HepG2 (cell line): ENCODE measurements at regions not wholly inside any gene's neighbourhood (a gene's known extent, or its start where the extent isn't known, plus 50 kb on each side); places are given as distances from the start of the nearest gene placed in this dataset.

Source experiments
- ATAC-seq: fragments of 200-7000 bp; cut with Tn5 transposase; 3 replicates; pipeline ENCODE4 v1.9.1; 2020; ENCODE audit warnings: mild to moderate bottlenecking, moderate library complexity
- BruUV-seq: library from RNA; stranded (reverse); fragments of 400-500 nt; replicated peaks from 2 replicates; lab custom pipeline; 2021; lab: Mats Ljungman, UMichigan
- CTCF ChIA-PET: fragments of 300-600 bp; formaldehyde crosslinking; extraction: SDS; loops from one replicate; lab custom pipeline; 2021; ENCODE audit warnings: low total read pairs, inconsistent platforms, low intra/inter-chr PET ratio; lab: Yijun Ruan, JAX
- POLR2A ChIA-PET: fragments of 350-600 bp; sonication (Branson Sonifier 250); formaldehyde crosslinking; loops from one replicate; lab custom pipeline; 2020; ENCODE audit warnings: antibody characterized with exemption, inconsistent platforms; lab: Yijun Ruan, JAX
- DNase-seq: peaks from one replicate; pipeline ENCODE4 v3.0.0-alpha.2; 2015; ENCODE audit warnings: low spot score
- FAIRE-seq: peaks from 3 replicates; lab custom pipeline; 2011; peaks lifted over from hg19 to GRCh38; lab: Jason Lieb, UNC
- H2AFZ ChIP-seq: one replicate; pipeline ENCODE4 v1.6.1; 2011; ENCODE audit warnings: low read length, inconsistent platforms
- H3K27ac ChIP-seq: fragments of 300-600 bp; 3 replicates; pipeline ENCODE4 v1.8.0; 2011; ENCODE audit warnings: mixed run types, mild to moderate bottlenecking, mixed read lengths, low read length, inconsistent platforms; ENCODE audit not compliant: insufficient read depth; ENCODE audit errors: extremely low read length
- H3K27me3 ChIP-seq, 2 experiments: fragments of 200-600 bp in 1 of 2; 2 replicates in 1 of 2; 3 replicates in 1 of 2; pipeline versions ENCODE4 v1.6.0 to v1.8.0; 2011; ENCODE audit warnings: low read length in 2 of 2, mild to moderate bottlenecking in 2 of 2, moderate library complexity in 2 of 2, inconsistent platforms in 1 of 2; ENCODE audit not compliant: insufficient read depth in 2 of 2, control insufficient read depth in 1 of 2
- H3K36me3 ChIP-seq, 2 experiments: fragments of 200-600 bp in 1 of 2; replicated peaks in 1 of 2; 2 replicates in 1 of 2; 3 replicates in 1 of 2; pipeline versions ENCODE4 v1.5.1 to v1.8.0; 2011; ENCODE audit warnings: low read length in 2 of 2, inconsistent platforms in 1 of 2; ENCODE audit not compliant: insufficient read depth in 2 of 2, control insufficient read depth in 1 of 2
- H3K4me1 ChIP-seq: 2 replicates; pipeline ENCODE4 v1.5.1; 2012; ENCODE audit warnings: low read length, inconsistent platforms; ENCODE audit not compliant: insufficient read depth
- H3K4me2 ChIP-seq: 2 replicates; pipeline ENCODE4 v1.6.0; 2011; ENCODE audit warnings: low read depth, low read length, inconsistent platforms
- H3K4me3 ChIP-seq, 3 experiments: fragments of 200-600 bp in 1 of 3; sonication (generic), shearing (Covaris generic) in 1 of 3; replicated peaks in 1 of 3; 2 replicates each; pipeline ENCODE4 v1.5.1; 2011 to 2016; ENCODE audit warnings: low read length in 3 of 3, inconsistent platforms in 2 of 3, low read depth in 2 of 3, mild to moderate bottlenecking in 2 of 3, control low read depth in 1 of 3, mixed read lengths in 1 of 3; ENCODE audit not compliant: insufficient read depth in 1 of 3
- H3K79me2 ChIP-seq: one replicate; pipeline ENCODE4 v1.6.1; 2011; ENCODE audit warnings: low read length, inconsistent platforms; ENCODE audit not compliant: insufficient read depth
- H3K9ac ChIP-seq: 2 replicates; pipeline ENCODE4 v1.6.0; 2011; ENCODE audit warnings: mild to moderate bottlenecking, low read depth, low read length, inconsistent platforms; ENCODE audit not compliant: insufficient read depth
- H3K9me3 ChIP-seq: 2 replicates; pipeline ENCODE4 v1.5.1; 2012; ENCODE audit warnings: mild to moderate bottlenecking, low read length
- H4K20me1 ChIP-seq: 2 replicates; pipeline ENCODE4 v1.6.0; 2011; ENCODE audit warnings: inconsistent platforms, mild to moderate bottlenecking, low read length, moderate library complexity; ENCODE audit not compliant: insufficient read depth
- DMAP1 ChIP-seq: IDR thresholded peaks from 2 replicates; pipeline ENCODE4 v1.6.1; 2016
- ISX ChIP-seq: sonication (generic); formaldehyde crosslinking; conservative IDR thresholded peaks from 2 replicates; pipeline ENCODE4 v1.5.0; 2020; ENCODE audit warnings: missing genetic modification reagents
- KAT2B ChIP-seq: fragments of 150-350 bp; IDR thresholded peaks from 2 replicates; pipeline ENCODE4 v1.6.1; 2014; ENCODE audit warnings: low read depth, low read length, borderline replicate concordance
- SETDB1 ChIP-seq: sonication (generic); formaldehyde crosslinking; IDR thresholded peaks from 2 replicates; pipeline ENCODE4 v1.5.1; 2020; ENCODE audit warnings: missing genetic modification reagents, mild to moderate bottlenecking, borderline replicate concordance
- SMAD3 ChIP-seq: sonication (generic); formaldehyde crosslinking; IDR thresholded peaks from 2 replicates; pipeline ENCODE4 v1.4.0; 2020; ENCODE audit warnings: missing genetic modification reagents
- ZNF180 ChIP-seq: sonication (generic); formaldehyde crosslinking; IDR thresholded peaks from 2 replicates; pipeline ENCODE4 v1.4.0; 2020; ENCODE audit warnings: low read depth, missing genetic modification reagents, borderline replicate concordance
- ZNF205 ChIP-seq: IDR thresholded peaks from 2 replicates; pipeline ENCODE4 v1.6.1; 2018; ENCODE audit warnings: missing biosample characterization, missing genetic modification reagents
- ZNF577 ChIP-seq: sonication (generic); formaldehyde crosslinking; IDR thresholded peaks from 2 replicates; pipeline ENCODE4 v1.4.0; 2020; ENCODE audit warnings: mild to moderate bottlenecking, low read depth, missing genetic modification reagents, borderline replicate concordance
- ZNF766 ChIP-seq: sonication (generic); formaldehyde crosslinking; IDR thresholded peaks from 2 replicates; pipeline ENCODE4 v1.5.0; 2020; ENCODE audit warnings: missing genetic modification reagents, borderline replicate concordance
- ZNF891 ChIP-seq: sonication (generic); formaldehyde crosslinking; IDR thresholded peaks from 2 replicates; pipeline ENCODE4 v1.5.0; 2020; ENCODE audit warnings: mild to moderate bottlenecking, missing genetic modification reagents
- WGBS: methylation state at CpG from one replicate; pipeline ENCODE4 v1.1.6; 2017; ENCODE audit warnings: low lambda C conversion rate; 5-methylcytosine and 5-hydroxymethylcytosine counted together
- in situ Hi-C: cut with HindIII; loops from 2 replicates; pipeline ENCODE4 v1.10.0; 2017; ENCODE audit warnings: low pct_unique_long_range_greater_than_20kb; ENCODE audit not compliant: extremely low pct_ligation_motif_present
- intact Hi-C: fragments of 100-400 bp; cut with micrococcal nuclease; formaldehyde crosslinking; loops from one replicate; pipeline ENCODE4 v1.10.0; 2022; ENCODE audit not compliant: unreplicated experiment
- TF ChIP-seq, protein P1 (sequence below): sonication (generic); formaldehyde crosslinking; IDR thresholded peaks from 2 replicates; pipeline ENCODE4 v1.4.0; 2020; ENCODE audit warnings: mild to moderate bottlenecking, missing genetic modification reagents
- TF ChIP-seq, protein P2 (sequence below), 2 experiments: sonication (generic) in 1 of 2; formaldehyde crosslinking in 1 of 2; IDR thresholded peaks; 2 replicates each; pipeline versions ENCODE4 v1.4.0 to v1.6.1; 2016 to 2020; ENCODE audit warnings: borderline replicate concordance in 1 of 2, low read depth in 1 of 2, mild to moderate bottlenecking in 1 of 2, missing genetic modification reagents in 1 of 2

DNA sequence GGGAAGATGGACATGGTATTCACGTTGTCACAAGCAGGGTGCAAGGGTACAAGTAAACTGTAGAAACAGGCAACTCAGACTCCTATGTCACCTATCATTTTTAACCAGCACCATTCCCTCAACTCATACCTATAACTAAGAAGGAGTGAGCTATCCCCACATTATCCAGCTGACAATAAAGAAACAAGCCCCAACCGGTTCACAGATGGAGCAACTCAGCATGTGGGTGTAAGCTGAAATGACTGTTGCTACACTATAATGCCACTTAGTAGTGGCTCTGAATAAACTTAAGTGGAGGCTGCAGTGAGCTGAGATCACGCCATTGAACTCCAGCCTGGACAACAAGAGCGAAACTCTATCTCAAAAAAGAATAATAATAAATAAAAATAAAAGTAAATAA is 829.5 kb upstream of the MDGA2 start:
- no peak for DNase-seq
- ATAC-seq = no peak
- no peak overlapping the region for H2AFZ ChIP-seq
- no TSS peak for BruUV-seq
- in situ Hi-C loops = no loop called here
- H3K4me2 ChIP-seq = no peak overlapping the region
- 0% methylated on average over 4 of the region's 4 CpGs for WGBS
- intact Hi-C loops = no loop called here
- peaks cover 38% of the 10 kb centered on the region for H3K9me3 ChIP-seq
- no peaks in the 10 kb centered on the region for H4K20me1 ChIP-seq
- H3K79me2 ChIP-seq = no peaks in the 10 kb centered on the region
- H3K27ac ChIP-seq = no peak overlapping the region
- ChIA-PET CTCF (no interaction called here), POLR2A (no interaction called here)
- no peak overlapping the region for H3K9ac ChIP-seq
- H3K36me3 ChIP-seq = no peaks in the 10 kb centered on the region
- no peak for FAIRE-seq
- H3K4me3 ChIP-seq = no peak overlapping the region
- no peaks in the 10 kb centered on the region for H3K4me1 ChIP-seq
- TF ChIP-seq ZNF180 (CRISPR knock-in tag) (no peak), SMAD3 (CRISPR knock-in tag) (no peak), ZNF766 (CRISPR knock-in tag) (no peak), DMAP1 (CRISPR knock-in tag) (no peak), KAT2B (no peak), SETDB1 (CRISPR knock-in tag) (no peak), ZNF205 (CRISPR knock-in tag) (no peak), ISX (CRISPR knock-in tag) (no peak), ZNF577 (CRISPR knock-in tag) (no peak), ZNF891 (CRISPR knock-in tag) (no peak)
- TF ChIP-seq, protein P1, sequence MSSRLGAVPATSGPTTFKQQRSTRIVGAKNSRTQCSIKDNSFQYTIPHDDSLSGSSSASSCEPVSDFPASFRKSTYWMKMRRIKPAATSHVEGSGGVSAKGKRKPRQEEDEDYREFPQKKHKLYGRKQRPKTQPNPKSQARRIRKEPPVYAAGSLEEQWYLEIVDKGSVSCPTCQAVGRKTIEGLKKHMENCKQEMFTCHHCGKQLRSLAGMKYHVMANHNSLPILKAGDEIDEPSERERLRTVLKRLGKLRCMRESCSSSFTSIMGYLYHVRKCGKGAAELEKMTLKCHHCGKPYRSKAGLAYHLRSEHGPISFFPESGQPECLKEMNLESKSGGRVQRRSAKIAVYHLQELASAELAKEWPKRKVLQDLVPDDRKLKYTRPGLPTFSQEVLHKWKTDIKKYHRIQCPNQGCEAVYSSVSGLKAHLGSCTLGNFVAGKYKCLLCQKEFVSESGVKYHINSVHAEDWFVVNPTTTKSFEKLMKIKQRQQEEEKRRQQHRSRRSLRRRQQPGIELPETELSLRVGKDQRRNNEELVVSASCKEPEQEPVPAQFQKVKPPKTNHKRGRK (CRISPR knock-in tag) = no peak
- TF ChIP-seq, protein P2, sequence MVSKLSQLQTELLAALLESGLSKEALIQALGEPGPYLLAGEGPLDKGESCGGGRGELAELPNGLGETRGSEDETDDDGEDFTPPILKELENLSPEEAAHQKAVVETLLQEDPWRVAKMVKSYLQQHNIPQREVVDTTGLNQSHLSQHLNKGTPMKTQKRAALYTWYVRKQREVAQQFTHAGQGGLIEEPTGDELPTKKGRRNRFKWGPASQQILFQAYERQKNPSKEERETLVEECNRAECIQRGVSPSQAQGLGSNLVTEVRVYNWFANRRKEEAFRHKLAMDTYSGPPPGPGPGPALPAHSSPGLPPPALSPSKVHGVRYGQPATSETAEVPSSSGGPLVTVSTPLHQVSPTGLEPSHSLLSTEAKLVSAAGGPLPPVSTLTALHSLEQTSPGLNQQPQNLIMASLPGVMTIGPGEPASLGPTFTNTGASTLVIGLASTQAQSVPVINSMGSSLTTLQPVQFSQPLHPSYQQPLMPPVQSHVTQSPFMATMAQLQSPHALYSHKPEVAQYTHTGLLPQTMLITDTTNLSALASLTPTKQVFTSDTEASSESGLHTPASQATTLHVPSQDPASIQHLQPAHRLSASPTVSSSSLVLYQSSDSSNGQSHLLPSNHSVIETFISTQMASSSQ (IDR thresholded peaks at IDR 0.05; ENCODE audit: low read depth) = no peak
- TF ChIP-seq, protein P2 (CRISPR knock-in tag; IDR thresholded peaks at IDR 0.05; ENCODE audit: borderline replicate concordance) = no peak
- H3K27me3 ChIP-seq = no peaks in the 10 kb centered on the region
